IMR-90 (cell line): ENCODE measurements at regions not wholly inside any gene's neighbourhood (a gene's known extent, or its start where the extent isn't known, plus 50 kb on each side); places are given as distances from the start of the nearest gene placed in this dataset.

ENCODE experiments used
- ATAC-seq: fragments of 200-7000 bp; cut with Tn5 transposase; 2 replicates; pipeline ENCODE4 v1.9.1; 2020; ENCODE audit warnings: low read depth, mild to moderate bottlenecking, moderate library complexity
- BruUV-seq: library from RNA; stranded (reverse); fragments of 400-500 nt; replicated peaks from 2 replicates; lab custom pipeline; 2021; lab: Mats Ljungman, UMichigan
- CTCF ChIA-PET: fragments of 300-600 bp; formaldehyde crosslinking; extraction: SDS; loops from one replicate; lab custom pipeline; 2021; ENCODE audit warnings: antibody characterized with exemption; lab: Yijun Ruan, JAX
- POLR2A ChIA-PET: fragments of 300-600 bp; sonication (Branson Sonifier 250); formaldehyde crosslinking; loops from one replicate; lab custom pipeline; 2022; ENCODE audit warnings: antibody characterized with exemption; ENCODE audit not compliant: unreplicated experiment; lab: Charles Lee
- DNase-seq: peaks from one replicate; pipeline ENCODE4 v3.0.0; 2013
- H2AFZ ChIP-seq: replicated peaks from 2 replicates; pipeline ENCODE3; 2013; ENCODE audit warnings: low read length, mild to moderate bottlenecking; ENCODE audit not compliant: poor library complexity
- H2AK5ac ChIP-seq: 2 replicates; pipeline ENCODE4 v1.6.1; 2013; ENCODE audit warnings: low read depth, low read length, inconsistent platforms
- H2AK9ac ChIP-seq: replicated peaks from 2 replicates; pipeline ENCODE3; 2013; ENCODE audit warnings: mild to moderate bottlenecking, low read depth, low read length, moderate library complexity; ENCODE audit not compliant: poor library complexity
- H2BK120ac ChIP-seq: 2 replicates; pipeline ENCODE4 v1.6.1; 2013; ENCODE audit warnings: low read depth, low read length, inconsistent platforms
- H2BK15ac ChIP-seq: 3 replicates; pipeline ENCODE4 v1.6.1; 2013; ENCODE audit warnings: low read depth, low read length, inconsistent platforms
- H2BK20ac ChIP-seq: 2 replicates; pipeline ENCODE4 v1.6.1; 2013; ENCODE audit warnings: low read depth, mild to moderate bottlenecking, inconsistent platforms, low read length, moderate library complexity
- H2BK5ac ChIP-seq: 2 replicates; pipeline ENCODE4 v1.6.1; 2013; ENCODE audit warnings: mild to moderate bottlenecking, low read depth, low read length, inconsistent platforms; ENCODE audit not compliant: poor library complexity, severe bottlenecking
- H3K14ac ChIP-seq: replicated peaks from 2 replicates; pipeline ENCODE4 v1.6.1; 2013; ENCODE audit warnings: low read depth, low read length, inconsistent platforms
- H3K18ac ChIP-seq: 2 replicates; pipeline ENCODE4 v1.6.1; 2013; ENCODE audit warnings: low read depth, low read length, control low read depth
- H3K23ac ChIP-seq: 2 replicates; pipeline ENCODE4 v1.6.1; 2013; ENCODE audit warnings: low read depth, low read length, inconsistent platforms
- H3K27ac ChIP-seq: 2 replicates; pipeline ENCODE4 v1.5.1; 2013; ENCODE audit warnings: mild to moderate bottlenecking, control low read depth, low read length; ENCODE audit not compliant: insufficient read depth
- H3K27me3 ChIP-seq: 2 replicates; pipeline ENCODE4 v1.6.1; 2013; ENCODE audit warnings: low read length; ENCODE audit not compliant: control insufficient read depth, insufficient read depth
- H3K36me3 ChIP-seq: 2 replicates; pipeline ENCODE4 v1.6.1; 2013; ENCODE audit warnings: low read length, mixed read lengths; ENCODE audit not compliant: control insufficient read depth, insufficient read depth
- H3K4ac ChIP-seq: 2 replicates; pipeline ENCODE4 v1.6.1; 2013; ENCODE audit warnings: low read depth, low read length, inconsistent platforms
- H3K4me1 ChIP-seq: 2 replicates; pipeline ENCODE4 v1.6.1; 2013; ENCODE audit warnings: low read length, mixed read lengths; ENCODE audit not compliant: control insufficient read depth, insufficient read depth
- H3K4me2 ChIP-seq: 2 replicates; pipeline ENCODE4 v1.6.1; 2013; ENCODE audit warnings: low read depth, mild to moderate bottlenecking, control low read depth, low read length, moderate library complexity
- H3K4me3 ChIP-seq: 2 replicates; pipeline ENCODE4 v1.5.1; 2013; ENCODE audit warnings: low read depth, mild to moderate bottlenecking, control low read depth, low read length, moderate library complexity; ENCODE audit not compliant: insufficient read depth
- H3K56ac ChIP-seq: 2 replicates; pipeline ENCODE4 v1.6.1; 2013; ENCODE audit warnings: low read length, inconsistent platforms; ENCODE audit not compliant: insufficient read depth; ENCODE audit errors: extremely low read depth
- H3K79me1 ChIP-seq, 2 experiments: 2 replicates each; pipeline ENCODE4 v1.6.1; 2013; ENCODE audit warnings: low read length in 2 of 2, inconsistent platforms in 1 of 2, low read depth in 1 of 2
- H3K9ac ChIP-seq: 2 replicates; pipeline ENCODE4 v1.6.1; 2013; ENCODE audit warnings: low read depth, low read length, control low read depth
- H3K9me1 ChIP-seq: 2 replicates; pipeline ENCODE4 v1.6.1; 2013; ENCODE audit warnings: low read length, inconsistent platforms; ENCODE audit not compliant: insufficient read depth
- H3K9me3 ChIP-seq: 2 replicates; pipeline ENCODE4 v1.6.1; 2013; ENCODE audit warnings: low read length; ENCODE audit not compliant: control insufficient read depth, insufficient read depth
- H4K20me1 ChIP-seq: 2 replicates; pipeline ENCODE4 v1.6.1; 2013; ENCODE audit warnings: low read length, inconsistent platforms; ENCODE audit not compliant: insufficient read depth
- H4K5ac ChIP-seq: 2 replicates; pipeline ENCODE4 v1.6.1; 2013; ENCODE audit warnings: mild to moderate bottlenecking, low read depth, low read length, control low read depth
- H4K8ac ChIP-seq, 2 experiments: 2 replicates each; pipeline ENCODE4 v1.6.1; 2013; ENCODE audit warnings: low read depth in 2 of 2, low read length in 2 of 2, control low read depth in 1 of 2, inconsistent platforms in 1 of 2
- H4K91ac ChIP-seq: 2 replicates; pipeline ENCODE4 v1.6.1; 2013; ENCODE audit warnings: low read depth, low read length, inconsistent platforms; ENCODE audit not compliant: insufficient read depth
- BHLHE40 ChIP-seq: fragments of 150-350 bp; IDR thresholded peaks from 2 replicates; pipeline ENCODE4 v1.6.1; 2016; ENCODE audit warnings: mild to moderate bottlenecking, low read depth, low read length
- CEBPB ChIP-seq: IDR thresholded peaks from 2 replicates; pipeline ENCODE4 v1.6.1; 2012; ENCODE audit warnings: low read depth, low read length, improper control_type of control experiment
- CHD1 ChIP-seq: IDR thresholded peaks from 2 replicates; pipeline ENCODE4 v1.6.1; 2012; ENCODE audit warnings: low read depth, low read length, improper control_type of control experiment
- CTCF ChIP-seq: conservative IDR thresholded peaks from 2 replicates; pipeline ENCODE4 v1.5.1; 2012; ENCODE audit warnings: mild to moderate bottlenecking, low read depth, low read length, improper control_type of control experiment
- FOS ChIP-seq: fragments of 150-350 bp; IDR thresholded peaks from 2 replicates; pipeline ENCODE4 v1.6.1; 2016; ENCODE audit warnings: low read depth, low read length
- MAZ ChIP-seq: IDR thresholded peaks from 2 replicates; pipeline ENCODE4 v1.6.1; 2012; ENCODE audit warnings: low read depth, mild to moderate bottlenecking, low read length, improper control_type of control experiment, moderate library complexity, borderline replicate concordance
- MXI1 ChIP-seq: IDR thresholded peaks from 2 replicates; pipeline ENCODE4 v1.6.1; 2012; ENCODE audit warnings: low read depth, mild to moderate bottlenecking, low read length, moderate library complexity, borderline replicate concordance
- POLR2A ChIP-seq: IDR thresholded peaks from 2 replicates; pipeline ENCODE4 v1.6.1; 2012; ENCODE audit warnings: mild to moderate bottlenecking, low read depth, low read length
- RAD21 ChIP-seq: IDR thresholded peaks from 2 replicates; pipeline ENCODE4 v1.6.1; 2012; ENCODE audit warnings: low read length, improper control_type of control experiment
- RFX5 ChIP-seq: IDR thresholded peaks from 2 replicates; pipeline ENCODE4 v1.8.0; 2012; ENCODE audit warnings: low read depth, mild to moderate bottlenecking, low read length, moderate library complexity
- SMC3 ChIP-seq: fragments of 150-350 bp; IDR thresholded peaks from 2 replicates; pipeline ENCODE4 v1.6.1; 2016; ENCODE audit warnings: low read depth, mild to moderate bottlenecking, antibody characterized with exemption, low read length, moderate library complexity
- USF2 ChIP-seq: fragments of 150-350 bp; IDR thresholded peaks from 2 replicates; pipeline ENCODE4 v1.6.1; 2017; ENCODE audit warnings: mild to moderate bottlenecking, antibody characterized with exemption, low read length, low read depth
- WGBS, 2 experiments: methylation state at CpG; one replicate each; pipeline versions ENCODE4 v1.1.5 to v1.1.7; 2013; ENCODE audit warnings: missing lambda C conversion rate in 2 of 2; ENCODE audit not compliant: insufficient read length in 1 of 2; ENCODE audit errors: extremely low coverage in 2 of 2; 5-methylcytosine and 5-hydroxymethylcytosine counted together
- dilution Hi-C: fragments of 300-500 bp; cut with HindIII; formaldehyde crosslinking; loops from one replicate; pipeline ENCODE4 v1.14.3; 2018; ENCODE audit warnings: low sequenced_read_pairs; ENCODE audit not compliant: unreplicated experiment
- in situ Hi-C: fragments of 300-500 bp; cut with MboI; formaldehyde crosslinking; loops from 3 replicates; pipeline ENCODE4 v1.14.3; 2019; ENCODE audit warnings: low sequenced_read_pairs, inconsistent platforms, mixed read lengths
- intact Hi-C: fragments of 100-400 bp; cut with micrococcal nuclease; formaldehyde crosslinking; loops from 2 replicates; pipeline ENCODE4 v1.10.0; 2022

GRCh38 chr20:22529150-22530019 is 55.0 kb downstream of the FOXA2 start (continued):
- TF ChIP-seq SMC3 = no peak

GRCh38 chr20:22526512-22527012 is 57.8 kb downstream of the FOXA2 start:
- H3K27ac ChIP-seq = no peak overlapping the region
- no peak overlapping the region for H3K14ac ChIP-seq
- no peaks in the 10 kb centered on the region for H3K4me1 ChIP-seq
- no peak overlapping the region for H4K5ac ChIP-seq
- no peaks in the 10 kb centered on the region for H3K79me1 ChIP-seq
- no peak overlapping the region for H3K18ac ChIP-seq
- no peak overlapping the region for H2BK120ac ChIP-seq
- no peak overlapping the region for H3K9ac ChIP-seq
- no peak overlapping the region for H3K56ac ChIP-seq
- H3K4me3 ChIP-seq = no peak overlapping the region
- H4K91ac ChIP-seq = no peak overlapping the region
- no peak overlapping the region for H2BK15ac ChIP-seq
- no CpG with 5 or more reads among the region's 3 CpGs for WGBS, 2 experiments
- H4K8ac ChIP-seq = no peak overlapping the region
- intact Hi-C loops (no loop called here), dilution Hi-C loops (no loop called here), in situ Hi-C loops (no loop called here)
- no peaks in the 10 kb centered on the region for H3K36me3 ChIP-seq
- H3K4me2 ChIP-seq = no peak overlapping the region
- TF ChIP-seq POLR2A = no peak
- TF ChIP-seq USF2 = no peak
- no peak for TF ChIP-seq CEBPB
- TF ChIP-seq FOS = no peak
- no peak for TF ChIP-seq SMC3
- no peak for TF ChIP-seq RFX5
- TF ChIP-seq CTCF = no peak
- no peak for TF ChIP-seq CHD1
- TF ChIP-seq RAD21 = no peak
- no peak for TF ChIP-seq BHLHE40
- no peak for TF ChIP-seq MAZ
- TF ChIP-seq MXI1 = no peak
- POLR2A ChIA-PET = no interaction called here
- H3K23ac ChIP-seq = no peak overlapping the region
- ATAC-seq (no peak), DNase-seq (no peak)
- no peak overlapping the region for H2AK9ac ChIP-seq
- no peaks in the 10 kb centered on the region for H3K9me1 ChIP-seq
- H3K9me3 ChIP-seq = peaks cover 2% of the 10 kb centered on the region; the same call in 1 of the 2 replicates
- CTCF ChIA-PET = no interaction called here
- no TSS peak for BruUV-seq
- H3K4ac ChIP-seq = no peak overlapping the region
- H2AFZ ChIP-seq = no peak overlapping the region
- no peak overlapping the region for H2BK5ac ChIP-seq
- no peaks in the 10 kb centered on the region for H3K27me3 ChIP-seq
- no peak overlapping the region for H2AK5ac ChIP-seq
- H2BK20ac ChIP-seq = no peak overlapping the region
- no peaks in the 10 kb centered on the region for H4K20me1 ChIP-seq
